ENCODE measurements at regions not wholly inside any gene's neighbourhood (a gene's known extent, or its start where the extent isn't known, plus 50 kb on each side); places are given as distances from the start of the nearest gene placed in this dataset.

DNA sequence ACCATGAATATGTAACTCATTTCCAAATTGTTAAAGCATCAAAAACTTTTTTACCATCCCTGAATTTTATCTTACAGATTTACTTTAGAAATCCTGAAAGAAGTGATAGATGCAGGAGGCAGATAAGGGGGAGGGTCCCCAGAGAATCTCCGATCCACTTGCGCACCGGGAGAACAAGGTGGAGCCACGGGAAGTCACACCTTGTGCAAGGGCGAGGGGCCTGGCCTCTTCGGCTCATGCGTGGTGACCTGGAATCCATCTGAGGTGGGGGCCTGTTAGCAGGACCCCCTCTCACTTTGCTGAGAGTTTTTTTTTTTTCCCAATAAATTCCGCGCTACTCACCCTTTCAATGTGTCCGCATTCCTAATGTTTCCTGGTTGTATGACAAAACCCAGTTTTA lies 80.2 kb upstream of the CDKN3 start:
- Histone ChIP-seq H3K4me2 (ENCODE audit: control insufficient read depth, extremely low read depth, insufficient read depth, low read depth, low read length) (no peak overlapping the region), H3K27me3 (ENCODE audit: control insufficient read depth, extremely low read depth, insufficient read depth, low read length) (no peaks in the 10 kb centered on the region), H4K20me1 (ENCODE audit: control insufficient read depth, extremely low read depth, insufficient read depth, low read length) (no peaks in the 10 kb centered on the region), H3K79me2 (ENCODE audit: control insufficient read depth, insufficient read depth, low read length) (no peaks in the 10 kb centered on the region), H3K9ac (ENCODE audit: control insufficient read depth, extremely low read depth, insufficient read depth, low read length) (no peak overlapping the region), H3K4me3 (ENCODE audit: control insufficient read depth in 2 of 3, extremely low read depth in 1 of 3, insufficient read depth in 2 of 3, low read depth in 1 of 3, low read length in 3 of 3) (no peak overlapping the region), H2AFZ (ENCODE audit: control insufficient read depth, low read length) (no peak overlapping the region), H3K4me1 (ENCODE audit: control insufficient read depth, extremely low read depth, insufficient read depth, low read length) (peaks cover 18% of the 10 kb centered on the region), H3K27ac (ENCODE audit: control insufficient read depth, insufficient read depth, low read length) (no peak overlapping the region), H3K36me3 (ENCODE audit: control insufficient read depth in 2 of 2, extremely low read depth in 1 of 2, insufficient read depth in 2 of 2, low read length in 2 of 2) (no peaks in the 10 kb centered on the region), H3K9me3 (ENCODE audit: control insufficient read depth, low read depth, low read length) (no peaks in the 10 kb centered on the region), H3K9me1 (ENCODE audit: control insufficient read depth, extremely low read depth, insufficient read depth, low read length) (no peaks in the 10 kb centered on the region)
- FAIRE-seq = no peak
- TF ChIP-seq, protein P1, sequence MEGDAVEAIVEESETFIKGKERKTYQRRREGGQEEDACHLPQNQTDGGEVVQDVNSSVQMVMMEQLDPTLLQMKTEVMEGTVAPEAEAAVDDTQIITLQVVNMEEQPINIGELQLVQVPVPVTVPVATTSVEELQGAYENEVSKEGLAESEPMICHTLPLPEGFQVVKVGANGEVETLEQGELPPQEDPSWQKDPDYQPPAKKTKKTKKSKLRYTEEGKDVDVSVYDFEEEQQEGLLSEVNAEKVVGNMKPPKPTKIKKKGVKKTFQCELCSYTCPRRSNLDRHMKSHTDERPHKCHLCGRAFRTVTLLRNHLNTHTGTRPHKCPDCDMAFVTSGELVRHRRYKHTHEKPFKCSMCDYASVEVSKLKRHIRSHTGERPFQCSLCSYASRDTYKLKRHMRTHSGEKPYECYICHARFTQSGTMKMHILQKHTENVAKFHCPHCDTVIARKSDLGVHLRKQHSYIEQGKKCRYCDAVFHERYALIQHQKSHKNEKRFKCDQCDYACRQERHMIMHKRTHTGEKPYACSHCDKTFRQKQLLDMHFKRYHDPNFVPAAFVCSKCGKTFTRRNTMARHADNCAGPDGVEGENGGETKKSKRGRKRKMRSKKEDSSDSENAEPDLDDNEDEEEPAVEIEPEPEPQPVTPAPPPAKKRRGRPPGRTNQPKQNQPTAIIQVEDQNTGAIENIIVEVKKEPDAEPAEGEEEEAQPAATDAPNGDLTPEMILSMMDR (optimal IDR thresholded peaks at IDR 0.05 in 1 of 3, IDR thresholded peaks at IDR 0.05 in 1 of 3, conservative IDR thresholded peaks at IDR 0.05 in 1 of 3; ENCODE audit: extremely low read depth in 1 of 3, insufficient read depth in 2 of 3, low read length in 3 of 3) = no peak
- no peak for TF ChIP-seq EZH2 (IDR thresholded peaks at IDR 0.05; ENCODE audit: low read length)
- dilution Hi-C loops (cut with MboI; ENCODE audit: extremely low pct_ligation_motif_present, low sequenced_read_pairs) = no loop called here
- DNase-seq (ENCODE audit: low read depth, low spot score) = no peak

DNA sequence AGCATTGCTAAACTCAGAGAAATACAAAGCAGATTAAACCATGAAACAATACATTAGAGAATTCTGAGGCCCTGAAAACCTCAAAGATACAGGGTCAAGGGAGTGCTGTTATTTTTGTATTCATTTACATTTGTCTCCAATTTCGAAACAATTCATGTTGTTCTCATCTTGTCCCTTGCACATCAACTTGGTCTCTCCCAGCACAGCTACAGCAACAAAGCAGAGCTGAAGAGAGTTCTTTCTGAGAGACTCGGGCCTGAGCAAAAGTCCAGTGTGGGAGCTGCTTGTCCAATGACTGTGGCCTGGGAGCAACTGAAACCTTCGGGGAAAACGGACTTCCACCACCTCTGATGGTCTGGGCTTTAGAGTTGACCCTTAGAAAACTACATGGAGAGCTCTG lies 79.4 kb upstream of the CDKN3 start:
- Histone ChIP-seq H3K9ac (ENCODE audit: control insufficient read depth, extremely low read depth, insufficient read depth, low read length) (no peak overlapping the region), H3K36me3 (ENCODE audit: control insufficient read depth in 2 of 2, extremely low read depth in 1 of 2, insufficient read depth in 2 of 2, low read length in 2 of 2) (no peaks in the 10 kb centered on the region), H2AFZ (ENCODE audit: control insufficient read depth, low read length) (no peak overlapping the region), H3K79me2 (ENCODE audit: control insufficient read depth, insufficient read depth, low read length) (no peaks in the 10 kb centered on the region), H3K4me2 (ENCODE audit: control insufficient read depth, extremely low read depth, insufficient read depth, low read depth, low read length) (no peak overlapping the region), H3K9me3 (ENCODE audit: control insufficient read depth, low read depth, low read length) (no peaks in the 10 kb centered on the region), H3K4me1 (ENCODE audit: control insufficient read depth, extremely low read depth, insufficient read depth, low read length) (peaks cover 11% of the 10 kb centered on the region), H3K27me3 (ENCODE audit: control insufficient read depth, extremely low read depth, insufficient read depth, low read length) (no peaks in the 10 kb centered on the region), H4K20me1 (ENCODE audit: control insufficient read depth, extremely low read depth, insufficient read depth, low read length) (no peaks in the 10 kb centered on the region), H3K4me3 (ENCODE audit: control insufficient read depth in 2 of 3, extremely low read depth in 1 of 3, insufficient read depth in 2 of 3, low read depth in 1 of 3, low read length in 3 of 3) (no peak overlapping the region), H3K9me1 (ENCODE audit: control insufficient read depth, extremely low read depth, insufficient read depth, low read length) (no peaks in the 10 kb centered on the region), H3K27ac (ENCODE audit: control insufficient read depth, insufficient read depth, low read length) (no peak overlapping the region)
- dilution Hi-C loops (cut with MboI; ENCODE audit: extremely low pct_ligation_motif_present, low sequenced_read_pairs) = no loop called here
- DNase-seq (ENCODE audit: low read depth, low spot score) (no peak), FAIRE-seq (no peak)
- TF ChIP-seq, protein P1 (optimal IDR thresholded peaks at IDR 0.05 in 1 of 3, IDR thresholded peaks at IDR 0.05 in 1 of 3, conservative IDR thresholded peaks at IDR 0.05 in 1 of 3; ENCODE audit: extremely low read depth in 1 of 3, insufficient read depth in 2 of 3, low read length in 3 of 3) = no peak
- no peak for TF ChIP-seq EZH2 (IDR thresholded peaks at IDR 0.05; ENCODE audit: low read length)
